IMR-90 (cell line): ENCODE measurements at regions not wholly inside any gene's neighbourhood (a gene's known extent, or its start where the extent isn't known, plus 50 kb on each side); places are given as distances from the start of the nearest gene placed in this dataset.

ENCODE experiments used
- ATAC-seq: fragments of 200-7000 bp; cut with Tn5 transposase; 2 replicates; pipeline ENCODE4 v1.9.1; 2020; ENCODE audit warnings: low read depth, mild to moderate bottlenecking, moderate library complexity
- BruUV-seq: library from RNA; stranded (reverse); fragments of 400-500 nt; replicated peaks from 2 replicates; lab custom pipeline; 2021; lab: Mats Ljungman, UMichigan
- CTCF ChIA-PET: fragments of 300-600 bp; formaldehyde crosslinking; extraction: SDS; loops from one replicate; lab custom pipeline; 2021; ENCODE audit warnings: antibody characterized with exemption; lab: Yijun Ruan, JAX
- POLR2A ChIA-PET: fragments of 300-600 bp; sonication (Branson Sonifier 250); formaldehyde crosslinking; loops from one replicate; lab custom pipeline; 2022; ENCODE audit warnings: antibody characterized with exemption; ENCODE audit not compliant: unreplicated experiment; lab: Charles Lee
- DNase-seq: peaks from one replicate; pipeline ENCODE4 v3.0.0; 2013
- H2AFZ ChIP-seq: replicated peaks from 2 replicates; pipeline ENCODE3; 2013; ENCODE audit warnings: low read length, mild to moderate bottlenecking; ENCODE audit not compliant: poor library complexity
- H2AK5ac ChIP-seq: 2 replicates; pipeline ENCODE4 v1.6.1; 2013; ENCODE audit warnings: low read depth, low read length, inconsistent platforms
- H2AK9ac ChIP-seq: replicated peaks from 2 replicates; pipeline ENCODE3; 2013; ENCODE audit warnings: mild to moderate bottlenecking, low read depth, low read length, moderate library complexity; ENCODE audit not compliant: poor library complexity
- H2BK120ac ChIP-seq: 2 replicates; pipeline ENCODE4 v1.6.1; 2013; ENCODE audit warnings: low read depth, low read length, inconsistent platforms
- H2BK15ac ChIP-seq: 3 replicates; pipeline ENCODE4 v1.6.1; 2013; ENCODE audit warnings: low read depth, low read length, inconsistent platforms
- H2BK20ac ChIP-seq: 2 replicates; pipeline ENCODE4 v1.6.1; 2013; ENCODE audit warnings: low read depth, mild to moderate bottlenecking, inconsistent platforms, low read length, moderate library complexity
- H2BK5ac ChIP-seq: 2 replicates; pipeline ENCODE4 v1.6.1; 2013; ENCODE audit warnings: mild to moderate bottlenecking, low read depth, low read length, inconsistent platforms; ENCODE audit not compliant: poor library complexity, severe bottlenecking
- H3K14ac ChIP-seq: replicated peaks from 2 replicates; pipeline ENCODE4 v1.6.1; 2013; ENCODE audit warnings: low read depth, low read length, inconsistent platforms
- H3K18ac ChIP-seq: 2 replicates; pipeline ENCODE4 v1.6.1; 2013; ENCODE audit warnings: low read depth, low read length, control low read depth
- H3K23ac ChIP-seq: 2 replicates; pipeline ENCODE4 v1.6.1; 2013; ENCODE audit warnings: low read depth, low read length, inconsistent platforms
- H3K27ac ChIP-seq: 2 replicates; pipeline ENCODE4 v1.5.1; 2013; ENCODE audit warnings: mild to moderate bottlenecking, control low read depth, low read length; ENCODE audit not compliant: insufficient read depth
- H3K27me3 ChIP-seq: 2 replicates; pipeline ENCODE4 v1.6.1; 2013; ENCODE audit warnings: low read length; ENCODE audit not compliant: control insufficient read depth, insufficient read depth
- H3K36me3 ChIP-seq: 2 replicates; pipeline ENCODE4 v1.6.1; 2013; ENCODE audit warnings: low read length, mixed read lengths; ENCODE audit not compliant: control insufficient read depth, insufficient read depth
- H3K4ac ChIP-seq: 2 replicates; pipeline ENCODE4 v1.6.1; 2013; ENCODE audit warnings: low read depth, low read length, inconsistent platforms
- H3K4me1 ChIP-seq: 2 replicates; pipeline ENCODE4 v1.6.1; 2013; ENCODE audit warnings: low read length, mixed read lengths; ENCODE audit not compliant: control insufficient read depth, insufficient read depth
- H3K4me2 ChIP-seq: 2 replicates; pipeline ENCODE4 v1.6.1; 2013; ENCODE audit warnings: low read depth, mild to moderate bottlenecking, control low read depth, low read length, moderate library complexity
- H3K4me3 ChIP-seq: 2 replicates; pipeline ENCODE4 v1.5.1; 2013; ENCODE audit warnings: low read depth, mild to moderate bottlenecking, control low read depth, low read length, moderate library complexity; ENCODE audit not compliant: insufficient read depth
- H3K56ac ChIP-seq: 2 replicates; pipeline ENCODE4 v1.6.1; 2013; ENCODE audit warnings: low read length, inconsistent platforms; ENCODE audit not compliant: insufficient read depth; ENCODE audit errors: extremely low read depth
- H3K79me1 ChIP-seq, 2 experiments: 2 replicates each; pipeline ENCODE4 v1.6.1; 2013; ENCODE audit warnings: low read length in 2 of 2, inconsistent platforms in 1 of 2, low read depth in 1 of 2
- H3K9ac ChIP-seq: 2 replicates; pipeline ENCODE4 v1.6.1; 2013; ENCODE audit warnings: low read depth, low read length, control low read depth
- H3K9me1 ChIP-seq: 2 replicates; pipeline ENCODE4 v1.6.1; 2013; ENCODE audit warnings: low read length, inconsistent platforms; ENCODE audit not compliant: insufficient read depth
- H3K9me3 ChIP-seq: 2 replicates; pipeline ENCODE4 v1.6.1; 2013; ENCODE audit warnings: low read length; ENCODE audit not compliant: control insufficient read depth, insufficient read depth
- H4K20me1 ChIP-seq: 2 replicates; pipeline ENCODE4 v1.6.1; 2013; ENCODE audit warnings: low read length, inconsistent platforms; ENCODE audit not compliant: insufficient read depth
- H4K5ac ChIP-seq: 2 replicates; pipeline ENCODE4 v1.6.1; 2013; ENCODE audit warnings: mild to moderate bottlenecking, low read depth, low read length, control low read depth
- H4K8ac ChIP-seq, 2 experiments: 2 replicates each; pipeline ENCODE4 v1.6.1; 2013; ENCODE audit warnings: low read depth in 2 of 2, low read length in 2 of 2, control low read depth in 1 of 2, inconsistent platforms in 1 of 2
- H4K91ac ChIP-seq: 2 replicates; pipeline ENCODE4 v1.6.1; 2013; ENCODE audit warnings: low read depth, low read length, inconsistent platforms; ENCODE audit not compliant: insufficient read depth
- BHLHE40 ChIP-seq: fragments of 150-350 bp; IDR thresholded peaks from 2 replicates; pipeline ENCODE4 v1.6.1; 2016; ENCODE audit warnings: mild to moderate bottlenecking, low read depth, low read length
- CEBPB ChIP-seq: IDR thresholded peaks from 2 replicates; pipeline ENCODE4 v1.6.1; 2012; ENCODE audit warnings: low read depth, low read length, improper control_type of control experiment
- CHD1 ChIP-seq: IDR thresholded peaks from 2 replicates; pipeline ENCODE4 v1.6.1; 2012; ENCODE audit warnings: low read depth, low read length, improper control_type of control experiment
- CTCF ChIP-seq: conservative IDR thresholded peaks from 2 replicates; pipeline ENCODE4 v1.5.1; 2012; ENCODE audit warnings: mild to moderate bottlenecking, low read depth, low read length, improper control_type of control experiment
- ELK1 ChIP-seq: fragments of 150-350 bp; IDR thresholded peaks from 2 replicates; pipeline ENCODE4 v1.6.1; 2016; ENCODE audit warnings: low read depth, mild to moderate bottlenecking, low read length, moderate library complexity, borderline replicate concordance
- FOS ChIP-seq: fragments of 150-350 bp; IDR thresholded peaks from 2 replicates; pipeline ENCODE4 v1.6.1; 2016; ENCODE audit warnings: low read depth, low read length
- MAFK ChIP-seq: IDR thresholded peaks from 2 replicates; pipeline ENCODE4 v1.6.1; 2012; ENCODE audit warnings: low read depth, low read length, improper control_type of control experiment
- MAZ ChIP-seq: IDR thresholded peaks from 2 replicates; pipeline ENCODE4 v1.6.1; 2012; ENCODE audit warnings: low read depth, mild to moderate bottlenecking, low read length, improper control_type of control experiment, moderate library complexity, borderline replicate concordance
- MXI1 ChIP-seq: IDR thresholded peaks from 2 replicates; pipeline ENCODE4 v1.6.1; 2012; ENCODE audit warnings: low read depth, mild to moderate bottlenecking, low read length, moderate library complexity, borderline replicate concordance
- NFE2L2 ChIP-seq: fragments of 150-350 bp; IDR thresholded peaks from 2 replicates; pipeline ENCODE4 v1.6.1; 2016; ENCODE audit warnings: low read depth, mild to moderate bottlenecking, low read length
- POLR2A ChIP-seq: IDR thresholded peaks from 2 replicates; pipeline ENCODE4 v1.6.1; 2012; ENCODE audit warnings: mild to moderate bottlenecking, low read depth, low read length
- RAD21 ChIP-seq: IDR thresholded peaks from 2 replicates; pipeline ENCODE4 v1.6.1; 2012; ENCODE audit warnings: low read length, improper control_type of control experiment
- RCOR1 ChIP-seq: IDR thresholded peaks from 2 replicates; pipeline ENCODE4 v1.6.1; 2012; ENCODE audit warnings: mild to moderate bottlenecking, low read length, improper control_type of control experiment; ENCODE audit not compliant: insufficient replicate concordance
- RFX5 ChIP-seq: IDR thresholded peaks from 2 replicates; pipeline ENCODE4 v1.8.0; 2012; ENCODE audit warnings: low read depth, mild to moderate bottlenecking, low read length, moderate library complexity
- SMC3 ChIP-seq: fragments of 150-350 bp; IDR thresholded peaks from 2 replicates; pipeline ENCODE4 v1.6.1; 2016; ENCODE audit warnings: low read depth, mild to moderate bottlenecking, antibody characterized with exemption, low read length, moderate library complexity
- USF2 ChIP-seq: fragments of 150-350 bp; IDR thresholded peaks from 2 replicates; pipeline ENCODE4 v1.6.1; 2017; ENCODE audit warnings: mild to moderate bottlenecking, antibody characterized with exemption, low read length, low read depth
- WGBS, 2 experiments: methylation state at CpG; one replicate each; pipeline versions ENCODE4 v1.1.5 to v1.1.7; 2013; ENCODE audit warnings: missing lambda C conversion rate in 2 of 2; ENCODE audit not compliant: insufficient read length in 1 of 2; ENCODE audit errors: extremely low coverage in 2 of 2; 5-methylcytosine and 5-hydroxymethylcytosine counted together
- dilution Hi-C: fragments of 300-500 bp; cut with HindIII; formaldehyde crosslinking; loops from one replicate; pipeline ENCODE4 v1.14.3; 2018; ENCODE audit warnings: low sequenced_read_pairs; ENCODE audit not compliant: unreplicated experiment
- in situ Hi-C: fragments of 300-500 bp; cut with MboI; formaldehyde crosslinking; loops from 3 replicates; pipeline ENCODE4 v1.14.3; 2019; ENCODE audit warnings: low sequenced_read_pairs, inconsistent platforms, mixed read lengths
- intact Hi-C: fragments of 100-400 bp; cut with micrococcal nuclease; formaldehyde crosslinking; loops from 2 replicates; pipeline ENCODE4 v1.10.0; 2022

- H4K8ac ChIP-seq = no peak overlapping the region
- H2AK5ac ChIP-seq = no peak overlapping the region
- no peaks in the 10 kb centered on the region for H3K79me1 ChIP-seq
- no CpG with 5 or more reads among the region's 3 CpGs for WGBS, 2 experiments
- H2BK20ac ChIP-seq = no peak overlapping the region
- H3K18ac ChIP-seq = no peak overlapping the region
- no peak overlapping the region for H3K27ac ChIP-seq
- H3K27me3 ChIP-seq = no peaks in the 10 kb centered on the region
- no peak overlapping the region for H2AK9ac ChIP-seq
- H2BK120ac ChIP-seq = no peak overlapping the region
- H3K4me2 ChIP-seq = no peak overlapping the region
- POLR2A ChIA-PET = no interaction called here
- H2AFZ ChIP-seq = no peak overlapping the region
- H3K14ac ChIP-seq = no peak overlapping the region
- no peak overlapping the region for H4K91ac ChIP-seq
- no peak overlapping the region for H2BK15ac ChIP-seq
- CTCF ChIA-PET = no interaction called here
- DNase-seq = no peak
- no peaks in the 10 kb centered on the region for H3K9me3 ChIP-seq
- H4K20me1 ChIP-seq = no peaks in the 10 kb centered on the region
- H3K9me1 ChIP-seq = no peaks in the 10 kb centered on the region
- no peak overlapping the region for H3K4ac ChIP-seq
- H3K9ac ChIP-seq = no peak overlapping the region
- H3K4me3 ChIP-seq = no peak overlapping the region
- H4K5ac ChIP-seq = no peak overlapping the region
- in situ Hi-C loops (no loop called here), intact Hi-C loops (no loop called here), dilution Hi-C loops (no loop called here)
- H3K56ac ChIP-seq = no peak overlapping the region
- H3K23ac ChIP-seq = no peak overlapping the region
- no peak for ATAC-seq
- H3K36me3 ChIP-seq = no peaks in the 10 kb centered on the region
- no peak overlapping the region for H2BK5ac ChIP-seq
- no TSS peak for BruUV-seq
- H3K4me1 ChIP-seq = no peaks in the 10 kb centered on the region
- TF ChIP-seq MXI1 (no peak), RFX5 (no peak), MAZ (no peak), RAD21 (no peak), CEBPB (no peak), RCOR1 (no peak), USF2 (no peak), CHD1 (no peak), SMC3 (no peak), POLR2A (no peak), NFE2L2 (no peak), BHLHE40 (no peak), ELK1 (no peak), CTCF (no peak), FOS (no peak), MAFK (no peak)
Measured at GRCh38 chr1:90862782-90863181, 145.7 kb upstream of the BARHL2 start.
